OCI-LY1 (cell line): ENCODE measurements at regions not wholly inside any gene's neighbourhood (a gene's known extent, or its start where the extent isn't known, plus 50 kb on each side); places are given as distances from the start of the nearest gene placed in this dataset.

ENCODE experiments used
- H2AFZ ChIP-seq: fragments of 200-600 bp; sonication (generic), shearing (Covaris generic); 2 replicates; pipeline ENCODE4 v1.6.0; 2014; ENCODE audit warnings: antibody characterized with exemption, mild to moderate bottlenecking, low read length
- H3F3A ChIP-seq: fragments of 200-600 bp; sonication (generic), shearing (Covaris generic); 2 replicates; pipeline ENCODE4 v1.6.0; 2014; ENCODE audit warnings: mild to moderate bottlenecking, antibody characterized with exemption, low read length, moderate library complexity; ENCODE audit not compliant: insufficient read depth
- H3K27ac ChIP-seq: fragments of 200-600 bp; sonication (generic); 2 replicates; pipeline ENCODE4 v1.5.1; 2014; ENCODE audit warnings: low read length, mixed run types, mild to moderate bottlenecking, low read depth; ENCODE audit not compliant: poor library complexity, severe bottlenecking
- H3K27me3 ChIP-seq: fragments of 200-600 bp; sonication (generic); 2 replicates; pipeline ENCODE4 v1.6.0; 2014; ENCODE audit warnings: antibody characterized with exemption, mild to moderate bottlenecking, low read length, moderate library complexity; ENCODE audit not compliant: insufficient read depth
- H3K36me3 ChIP-seq: fragments of 200-600 bp; sonication (generic); 2 replicates; pipeline ENCODE4 v1.6.1; 2014; ENCODE audit warnings: mild to moderate bottlenecking, antibody characterized with exemption, low read length, moderate library complexity, mixed read lengths; ENCODE audit not compliant: insufficient read depth
- H3K4me1 ChIP-seq: fragments of 200-600 bp; sonication (generic); 2 replicates; pipeline ENCODE4 v1.5.1; 2014; ENCODE audit warnings: mild to moderate bottlenecking, low read length, moderate library complexity; ENCODE audit not compliant: insufficient read depth, severe bottlenecking
- H3K4me2 ChIP-seq: fragments of 200-600 bp; sonication (generic), shearing (Covaris generic); 2 replicates; pipeline ENCODE4 v1.6.1; 2014; ENCODE audit warnings: low read length
- H3K4me3 ChIP-seq: fragments of 200-600 bp; sonication (generic); 2 replicates; pipeline ENCODE4 v1.5.1; 2014; ENCODE audit warnings: low read length, low read depth, mild to moderate bottlenecking, mixed read lengths; ENCODE audit not compliant: poor library complexity, severe bottlenecking
- H3K79me2 ChIP-seq: fragments of 200-600 bp; shearing (Covaris generic); 2 replicates; pipeline ENCODE4 v1.6.1; 2016; ENCODE audit warnings: mixed run types, low read length, mixed read lengths; ENCODE audit not compliant: insufficient read depth
- H3K9ac ChIP-seq: fragments of 200-600 bp; sonication (generic), shearing (Covaris generic); 2 replicates; pipeline ENCODE4 v1.6.1; 2014; ENCODE audit warnings: mild to moderate bottlenecking, low read length, mixed read lengths
- H3K9me2 ChIP-seq: fragments of 200-600 bp; sonication (generic), shearing (Covaris generic); 2 replicates; pipeline ENCODE4 v1.6.1; 2014; ENCODE audit warnings: low read depth, mild to moderate bottlenecking, low read length, mixed read lengths
- H3K9me3 ChIP-seq: fragments of 200-600 bp; shearing (Covaris generic); 2 replicates; pipeline ENCODE4 v1.6.1; 2014; ENCODE audit warnings: low read length, mixed read lengths
- H4K20me1 ChIP-seq: fragments of 200-600 bp; sonication (generic), shearing (Covaris generic); 2 replicates; pipeline ENCODE4 v1.6.0; 2016; ENCODE audit warnings: mild to moderate bottlenecking, low read length; ENCODE audit not compliant: insufficient read depth
- CTCF ChIP-seq: fragments of 200-600 bp; sonication (generic), shearing (Covaris generic); IDR thresholded peaks from 2 replicates; pipeline ENCODE4 v1.5.1; 2017; ENCODE audit warnings: mild to moderate bottlenecking, antibody characterized with exemption, low read length, moderate library complexity, mixed read lengths
- EZH2 ChIP-seq: fragments of 200-600 bp; sonication (generic), shearing (Covaris generic); IDR thresholded peaks from 2 replicates; pipeline ENCODE4 v1.8.0; 2017; ENCODE audit warnings: borderline replicate concordance, mixed run types, mild to moderate bottlenecking, antibody characterized with exemption, low read length, moderate library complexity, mixed read lengths

- Histone ChIP-seq H3F3A (no peaks in the 10 kb centered on the region), H3K4me3 (no peak overlapping the region), H3K4me1 (no peaks in the 10 kb centered on the region), H3K27ac (no peak overlapping the region), H2AFZ (no peak overlapping the region), H3K9me3 (no peaks in the 10 kb centered on the region), H3K79me2 (no peaks in the 10 kb centered on the region), H3K4me2 (no peak overlapping the region), H3K9ac (no peak overlapping the region), H4K20me1 (no peaks in the 10 kb centered on the region), H3K9me2 (no peaks in the 10 kb centered on the region), H3K36me3 (no peaks in the 10 kb centered on the region), H3K27me3 (no peaks in the 10 kb centered on the region)
- TF ChIP-seq EZH2 (no peak), CTCF (no peak)
Observed at GRCh38 chr22:49534386-49534785, 293.3 kb downstream of the BRD1 start.

GRCh38 chr22:49533886-49534285, 293.8 kb downstream of the BRD1 start:
- no peak for TF ChIP-seq EZH2
- no peak for TF ChIP-seq CTCF
- no peak overlapping the region for H3K27ac ChIP-seq
- H3K79me2 ChIP-seq, result no peaks in the 10 kb centered on the region
- H3K4me3 ChIP-seq, result no peak overlapping the region
- no peaks in the 10 kb centered on the region for H4K20me1 ChIP-seq
- H3K9me3 ChIP-seq, result no peaks in the 10 kb centered on the region
- H3K4me1 ChIP-seq, result no peaks in the 10 kb centered on the region
- no peaks in the 10 kb centered on the region for H3K36me3 ChIP-seq
- no peak overlapping the region for H2AFZ ChIP-seq
- no peaks in the 10 kb centered on the region for H3F3A ChIP-seq
- no peaks in the 10 kb centered on the region for H3K27me3 ChIP-seq
- H3K9me2 ChIP-seq, result no peaks in the 10 kb centered on the region
- no peak overlapping the region for H3K4me2 ChIP-seq
- no peak overlapping the region for H3K9ac ChIP-seq

- TF ChIP-seq EZH2 (no peak), CTCF (no peak)
- no peak overlapping the region for H2AFZ ChIP-seq
- H3F3A ChIP-seq, result no peaks in the 10 kb centered on the region
- H3K36me3 ChIP-seq, result no peaks in the 10 kb centered on the region
- H3K9me2 ChIP-seq, result no peaks in the 10 kb centered on the region
- no peak overlapping the region for H3K9ac ChIP-seq
- H3K79me2 ChIP-seq, result no peaks in the 10 kb centered on the region
- no peak overlapping the region for H3K4me3 ChIP-seq
- H3K4me2 ChIP-seq, result no peak overlapping the region
- H3K9me3 ChIP-seq, result no peaks in the 10 kb centered on the region
- no peaks in the 10 kb centered on the region for H4K20me1 ChIP-seq
- no peaks in the 10 kb centered on the region for H3K27me3 ChIP-seq
- H3K4me1 ChIP-seq, result no peaks in the 10 kb centered on the region
- no peak overlapping the region for H3K27ac ChIP-seq
Observed at GRCh38 chr22:49532869-49533802, 294.5 kb downstream of the BRD1 start.
